A673 (cell line): ENCODE measurements at regions not wholly inside any gene's neighbourhood (a gene's known extent, or its start where the extent isn't known, plus 50 kb on each side); places are given as distances from the start of the nearest gene placed in this dataset.

Experiments
- CTCF ChIP-seq: fragments of 300-800, 200-600 bp; sonication (generic); conservative IDR thresholded peaks from 2 replicates; pipeline ENCODE4 v1.5.1; 2017; ENCODE audit warnings: low read depth, mild to moderate bottlenecking, antibody characterized with exemption, low read length, moderate library complexity, mixed read lengths
- EZH2 ChIP-seq: fragments of 200-600 bp; sonication (generic); IDR thresholded peaks from 2 replicates; pipeline ENCODE4 v1.6.1; 2017; ENCODE audit warnings: borderline replicate concordance, low read depth, mild to moderate bottlenecking, mixed read lengths, antibody characterized with exemption, low read length; ENCODE audit not compliant: poor library complexity, severe bottlenecking

GRCh38 chr5:163825661-163826060, 320.2 kb downstream of the MAT2B start:
- TF ChIP-seq CTCF, result no peak
- TF ChIP-seq EZH2, result no peak
